ENCODE measurements at regions not wholly inside any gene's neighbourhood (a gene's known extent, or its start where the extent isn't known, plus 50 kb on each side); places are given as distances from the start of the nearest gene placed in this dataset.

GRCh38 chr5:37891832-37892231 lies 52.0 kb upstream of the GDNF start:
- no TSS peak for BruUV-seq (replicated peaks)
- TF ChIP-seq CTCF (conservative IDR thresholded peaks at IDR 0.05; ENCODE audit: low read depth, low read length): no peak
- no peak for TF ChIP-seq EZH2 (IDR thresholded peaks at IDR 0.05; ENCODE audit: borderline replicate concordance, low read depth, low read length, poor library complexity, severe bottlenecking)
- ChIA-PET POLR2A (ENCODE audit: low non-redundant PET) (no interaction called here), CTCF (no interaction called here)
- H3K4me3 ChIP-seq (ENCODE audit: low read depth, low read length, poor library complexity, severe bottlenecking): no peak overlapping the region
- intact Hi-C loops (cut with micrococcal nuclease; ENCODE audit: unreplicated experiment): no loop called here
- H3K4me1 ChIP-seq (ENCODE audit: insufficient read depth, low read length, poor library complexity, severe bottlenecking): no peaks in the 10 kb centered on the region
- H3K27me3 ChIP-seq (replicated peaks; ENCODE audit: insufficient read depth, low read depth, low read length, poor library complexity): no peaks in the 10 kb centered on the region
- no peaks in the 10 kb centered on the region for H3K9me3 ChIP-seq (ENCODE audit: low read depth, low read length, poor library complexity, severe bottlenecking)
- no peaks in the 10 kb centered on the region for H3K36me3 ChIP-seq (ENCODE audit: insufficient read depth, low read length, poor library complexity, severe bottlenecking)
- no peak overlapping the region for H3K27ac ChIP-seq (ENCODE audit: low read depth, low read length, poor library complexity, severe bottlenecking)
- no peak for DNase-seq (ENCODE audit: low spot score)

GRCh38 chr5:37889612-37890317 lies 49.9 kb upstream of the GDNF start:
- no TSS peak for BruUV-seq (replicated peaks)
- DNase-seq (ENCODE audit: low spot score): peak; percentile 68
- no peaks in the 10 kb centered on the region for H3K36me3 ChIP-seq (ENCODE audit: insufficient read depth, low read length, poor library complexity, severe bottlenecking)
- POLR2A ChIA-PET (ENCODE audit: low non-redundant PET): no interaction called here
- H3K9me3 ChIP-seq (ENCODE audit: low read depth, low read length, poor library complexity, severe bottlenecking): no peaks in the 10 kb centered on the region
- no peaks in the 10 kb centered on the region for H3K27me3 ChIP-seq (replicated peaks; ENCODE audit: insufficient read depth, low read depth, low read length, poor library complexity)
- TF ChIP-seq EZH2 (IDR thresholded peaks at IDR 0.05; ENCODE audit: borderline replicate concordance, low read depth, low read length, poor library complexity, severe bottlenecking): no peak
- intact Hi-C loops (cut with micrococcal nuclease; ENCODE audit: unreplicated experiment): no loop called here
- CTCF ChIA-PET: no interaction called here
- no peak overlapping the region for H3K27ac ChIP-seq (ENCODE audit: low read depth, low read length, poor library complexity, severe bottlenecking)
- H3K4me1 ChIP-seq (ENCODE audit: insufficient read depth, low read length, poor library complexity, severe bottlenecking): no peaks in the 10 kb centered on the region
- no peak overlapping the region for H3K4me3 ChIP-seq (ENCODE audit: low read depth, low read length, poor library complexity, severe bottlenecking)
